HuH-7.5 (cell line): ENCODE measurements at regions not wholly inside any gene's neighbourhood (a gene's known extent, or its start where the extent isn't known, plus 50 kb on each side); places are given as distances from the start of the nearest gene placed in this dataset.

Source experiments
- DNase-seq: peaks from one replicate; pipeline ENCODE4 v3.0.0; 2011; ENCODE audit warnings: low spot score

DNA sequence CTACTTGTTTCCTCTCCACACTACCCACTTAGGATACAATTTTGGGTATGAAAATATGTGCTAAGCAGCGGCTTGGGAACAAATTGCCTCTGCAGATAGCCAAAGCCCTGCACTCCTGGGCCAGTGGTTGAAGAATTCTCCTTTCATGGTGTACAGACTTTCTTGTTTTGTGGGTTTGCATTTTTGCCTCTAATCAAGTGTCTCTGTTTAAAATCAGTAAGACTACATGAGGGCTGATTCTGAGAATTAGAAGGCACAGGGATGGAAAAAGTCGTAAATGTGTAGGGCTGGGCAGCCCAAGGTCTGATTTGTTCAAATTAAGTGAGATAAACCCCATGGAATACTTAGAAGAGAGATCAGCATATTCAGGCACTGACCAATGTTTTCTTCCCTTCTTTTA is 103.7 kb upstream of the CD180 start:
- no peak for DNase-seq

DNA sequence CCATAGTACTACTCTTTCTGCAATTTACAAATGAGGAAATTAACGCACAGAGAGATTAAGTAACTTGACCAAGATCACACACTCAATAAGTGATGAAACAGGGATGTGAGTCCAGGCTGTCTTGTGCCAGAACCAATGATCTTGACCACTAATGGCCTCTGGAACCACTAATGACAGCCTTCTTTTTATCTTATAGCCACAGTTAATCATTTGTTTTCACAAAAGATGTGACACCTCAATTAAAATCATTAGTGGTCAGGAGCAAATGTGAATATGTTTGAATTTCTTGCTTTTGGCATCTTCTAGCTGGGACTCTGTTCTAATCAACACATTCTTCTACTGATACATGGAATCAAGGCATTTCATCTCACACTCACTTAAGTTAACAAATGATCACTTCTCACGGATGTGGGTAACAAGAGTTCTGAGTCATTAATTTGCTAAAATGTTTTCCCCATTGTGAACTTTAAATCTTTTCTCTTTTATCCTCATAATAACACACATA is 102.7 kb upstream of the CD180 start:
- no peak for DNase-seq

DNA sequence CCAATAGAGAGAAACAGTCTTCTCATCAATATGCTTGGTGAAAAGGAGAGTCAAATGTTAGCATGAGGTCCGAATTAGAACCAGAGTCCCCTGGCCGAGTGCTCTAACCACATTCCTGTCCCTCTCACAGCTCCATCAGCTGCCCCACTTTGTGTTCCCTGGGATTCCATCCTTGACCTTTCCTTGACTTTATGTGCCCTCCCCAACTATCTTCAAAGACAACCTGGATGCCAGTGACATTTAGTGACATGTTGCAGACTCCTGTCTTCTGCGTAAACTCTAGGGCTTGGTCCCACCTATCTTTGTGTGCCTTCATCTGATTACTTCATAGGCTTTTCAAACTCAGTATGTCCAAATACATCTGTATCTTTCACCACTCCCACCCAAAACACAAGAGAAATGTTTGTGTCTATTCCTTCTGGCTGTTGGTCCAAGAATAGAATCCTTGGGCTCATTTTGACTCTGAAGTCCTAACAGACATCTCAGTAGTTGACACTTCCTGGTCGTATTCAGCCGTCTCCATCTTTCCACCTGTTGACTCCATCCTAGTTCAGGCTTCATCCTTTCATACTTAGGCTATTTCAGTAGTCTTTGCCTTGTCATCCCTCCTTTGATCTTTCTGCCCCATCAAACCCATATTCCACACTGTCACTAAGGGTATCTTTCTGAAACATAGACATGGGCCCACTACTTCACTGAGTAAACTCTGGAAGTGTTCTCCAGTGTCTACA is 101.4 kb upstream of the CD180 start:
- no peak for DNase-seq

DNA sequence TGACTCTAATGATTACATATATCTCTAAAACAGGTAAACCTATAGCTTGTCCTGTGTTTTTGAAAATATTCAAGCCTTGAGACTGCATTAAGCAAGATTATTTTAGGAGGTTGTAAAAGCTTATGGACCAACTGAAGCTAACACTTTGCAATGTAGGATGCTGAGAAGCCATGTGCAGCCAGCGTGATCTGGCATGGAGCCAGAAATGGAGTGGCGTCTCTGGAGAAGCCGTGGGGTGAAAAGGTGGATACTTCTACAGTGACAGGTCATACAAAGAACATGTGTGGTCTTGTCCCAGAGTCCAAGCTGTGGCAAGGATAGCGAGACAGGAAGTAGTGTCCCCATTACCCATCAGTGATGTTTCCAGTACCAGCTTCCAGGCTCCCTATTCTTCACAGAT is 100.8 kb upstream of the CD180 start:
- no peak for DNase-seq

DNA sequence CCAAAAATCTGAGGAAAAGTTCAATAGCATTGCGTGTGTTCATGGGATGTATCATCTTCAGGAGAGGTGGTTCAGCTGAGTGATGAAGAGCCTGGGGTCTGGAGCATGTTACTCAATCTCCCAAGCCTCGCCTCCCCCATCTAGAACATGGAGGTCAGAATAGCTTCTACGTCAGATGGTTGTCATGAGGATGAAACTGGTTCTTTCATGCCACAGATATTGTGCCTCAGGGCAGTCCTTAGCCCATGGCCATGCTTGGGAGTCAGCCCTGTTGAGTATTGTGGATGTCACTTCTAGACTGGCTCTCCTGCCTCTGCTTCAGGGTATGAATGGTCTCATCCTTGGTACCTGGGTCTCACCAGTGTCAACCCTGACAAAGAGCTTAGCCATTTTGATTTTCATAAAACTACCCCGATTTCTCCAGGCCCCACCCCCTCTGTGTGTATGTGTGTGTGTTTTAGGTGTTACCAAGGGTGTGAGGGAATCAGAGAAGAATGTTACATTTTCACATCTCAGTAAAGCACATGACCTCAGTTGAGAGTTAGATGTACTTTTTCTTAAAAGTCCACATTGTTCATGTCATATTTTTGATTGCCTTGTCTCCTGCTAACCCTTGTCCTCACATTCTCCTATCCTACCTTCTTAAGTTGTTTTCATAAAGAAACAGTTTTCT is 97.8 kb upstream of the CD180 start:
- no peak for DNase-seq

DNA sequence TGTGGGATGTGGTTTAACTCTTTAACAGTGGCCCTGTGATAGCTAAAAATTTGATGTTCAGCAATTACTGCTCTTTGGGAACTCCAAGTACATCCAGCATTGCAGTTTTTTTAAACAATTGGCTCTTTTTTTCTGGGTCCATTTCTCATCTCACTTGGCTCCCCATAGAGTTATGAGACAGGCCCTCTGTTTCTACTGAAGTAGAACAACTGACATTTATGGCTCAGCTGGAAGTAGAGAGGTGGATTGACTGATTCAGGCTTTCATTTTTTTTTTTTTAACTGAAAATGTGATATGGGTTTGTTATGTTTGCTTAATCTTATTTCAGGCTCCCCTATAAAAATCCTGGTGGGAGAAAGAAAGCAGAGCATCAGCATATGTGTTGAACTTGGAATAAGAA is 96.6 kb upstream of the CD180 start:
- no peak for DNase-seq

DNA sequence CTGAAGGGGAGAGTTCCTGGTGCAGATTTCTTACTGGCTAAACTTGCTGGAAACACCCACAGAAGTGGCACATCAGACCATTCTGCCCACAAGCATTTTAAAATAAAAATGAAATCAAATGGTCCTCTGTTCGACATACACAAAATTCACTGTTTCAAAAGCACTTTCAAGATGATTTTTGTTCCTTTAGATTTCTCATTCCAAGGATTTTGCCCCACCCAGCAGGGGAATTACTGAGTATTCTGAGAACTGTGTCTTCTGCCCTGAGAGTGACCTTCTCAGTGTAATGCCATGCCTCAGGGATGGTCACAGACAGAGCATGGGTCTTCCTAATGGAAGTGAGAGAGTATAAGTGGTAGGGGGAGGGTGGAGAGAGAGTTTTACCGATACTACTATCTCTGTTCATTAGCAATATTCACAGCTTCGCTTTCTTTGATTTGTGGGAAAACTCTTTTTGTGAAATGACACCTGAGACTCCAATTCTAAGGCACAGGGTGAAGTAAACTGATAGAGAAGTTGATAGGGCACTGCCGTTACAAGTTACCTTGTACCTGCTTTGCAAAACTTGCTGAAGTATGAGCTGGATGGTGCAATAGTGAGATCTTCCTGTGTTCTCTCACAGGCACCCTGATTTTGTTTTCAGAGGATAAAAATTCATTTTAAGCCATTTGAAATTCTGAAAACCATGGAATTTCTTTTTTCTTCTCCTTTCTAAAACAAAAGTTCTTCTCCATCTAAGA is 95.8 kb upstream of the CD180 start:
- DNase-seq, result no peak

DNA sequence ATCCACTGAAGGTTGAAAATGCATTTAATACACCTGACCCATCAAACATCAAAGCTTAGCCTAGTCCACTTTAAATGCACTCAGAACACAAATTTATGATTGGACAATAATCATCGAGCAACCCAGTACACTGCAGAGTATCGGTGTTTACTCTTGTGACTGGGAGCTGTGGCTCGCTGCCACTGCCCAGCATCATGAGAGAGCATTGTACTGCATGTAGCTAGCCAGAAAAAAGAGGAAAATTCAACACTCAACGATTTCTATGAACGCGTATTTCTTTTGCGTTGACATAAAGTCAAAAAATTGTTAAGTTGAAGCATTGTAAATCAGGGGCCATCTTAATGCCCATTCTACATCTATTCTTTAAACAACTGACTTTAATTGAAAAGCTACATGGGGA is 95.1 kb upstream of the CD180 start:
- no peak for DNase-seq

DNA sequence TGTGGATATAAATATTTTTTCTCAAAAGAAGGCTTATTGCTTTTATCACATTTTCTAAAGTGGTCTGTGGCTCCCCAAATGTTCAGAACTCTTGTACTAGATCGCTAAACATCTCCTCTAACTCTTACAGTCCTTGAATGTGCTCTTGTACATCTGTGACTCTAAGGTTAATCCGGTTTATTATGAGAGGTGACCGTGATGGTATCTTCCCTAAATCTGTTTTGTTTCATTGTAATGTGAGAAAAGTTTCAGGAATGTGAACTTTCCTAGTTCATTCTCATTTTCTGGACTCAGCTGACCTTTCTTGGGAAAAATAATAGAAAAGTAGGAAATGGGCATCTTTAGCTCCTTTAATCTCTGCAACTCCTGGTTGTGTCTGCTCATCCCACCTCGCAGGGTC is 94.5 kb upstream of the CD180 start:
- DNase-seq, result no peak

DNA sequence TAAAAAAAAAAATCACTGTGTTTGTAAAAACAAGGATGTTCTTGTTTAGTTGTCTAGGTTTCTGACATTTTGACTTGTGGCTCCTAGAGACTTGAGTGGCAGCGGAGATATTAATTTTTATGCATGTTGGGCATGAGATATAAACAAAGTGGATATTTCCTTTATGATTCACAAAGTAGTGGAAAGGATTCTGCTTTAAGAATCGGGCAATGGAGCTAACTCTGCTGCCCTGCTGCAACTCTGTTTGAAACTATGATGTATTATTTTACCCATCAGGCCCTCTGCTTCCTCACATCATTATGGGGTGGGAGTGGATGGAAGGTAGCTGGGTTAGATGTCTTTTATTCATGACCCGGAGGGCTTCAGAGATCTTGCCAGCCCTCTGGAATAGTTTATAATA is 94.1 kb upstream of the CD180 start:
- DNase-seq, result no peak

DNA sequence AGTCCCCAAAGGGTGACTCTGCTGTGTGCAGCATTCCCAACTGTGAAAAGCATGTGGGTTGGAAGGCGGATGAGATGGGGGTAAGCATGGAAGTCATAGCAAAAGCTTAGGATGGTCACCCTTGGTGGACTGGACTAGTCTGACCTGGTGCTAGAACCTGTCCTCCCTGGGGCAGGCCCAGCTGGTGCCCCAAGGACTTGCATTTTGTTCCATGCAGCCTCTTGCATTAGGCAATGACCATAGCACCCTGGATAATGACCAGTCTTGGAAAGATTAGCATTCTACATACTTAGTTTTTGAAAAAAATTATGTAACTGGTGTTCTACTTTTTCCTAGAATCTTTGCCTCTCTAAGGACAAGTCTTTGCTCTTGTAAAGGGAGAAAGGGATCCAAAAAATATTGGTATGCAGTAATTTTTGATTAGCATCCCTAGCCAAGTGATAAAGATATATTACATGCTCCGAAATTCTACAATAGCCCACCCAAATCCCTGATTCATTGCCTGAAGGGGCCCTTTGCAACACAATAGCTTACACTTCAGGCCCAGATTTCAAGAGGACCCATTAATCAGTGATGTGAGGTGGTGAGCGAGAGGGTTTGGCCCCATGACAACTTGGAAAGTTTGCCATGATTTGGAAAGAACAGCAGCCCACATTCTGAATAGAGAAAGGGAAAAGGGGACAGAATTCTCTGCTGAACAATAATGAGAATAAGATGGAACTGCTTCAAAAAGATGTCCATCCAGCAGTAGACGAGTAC is 93.3 kb upstream of the CD180 start:
- DNase-seq, result no peak

DNA sequence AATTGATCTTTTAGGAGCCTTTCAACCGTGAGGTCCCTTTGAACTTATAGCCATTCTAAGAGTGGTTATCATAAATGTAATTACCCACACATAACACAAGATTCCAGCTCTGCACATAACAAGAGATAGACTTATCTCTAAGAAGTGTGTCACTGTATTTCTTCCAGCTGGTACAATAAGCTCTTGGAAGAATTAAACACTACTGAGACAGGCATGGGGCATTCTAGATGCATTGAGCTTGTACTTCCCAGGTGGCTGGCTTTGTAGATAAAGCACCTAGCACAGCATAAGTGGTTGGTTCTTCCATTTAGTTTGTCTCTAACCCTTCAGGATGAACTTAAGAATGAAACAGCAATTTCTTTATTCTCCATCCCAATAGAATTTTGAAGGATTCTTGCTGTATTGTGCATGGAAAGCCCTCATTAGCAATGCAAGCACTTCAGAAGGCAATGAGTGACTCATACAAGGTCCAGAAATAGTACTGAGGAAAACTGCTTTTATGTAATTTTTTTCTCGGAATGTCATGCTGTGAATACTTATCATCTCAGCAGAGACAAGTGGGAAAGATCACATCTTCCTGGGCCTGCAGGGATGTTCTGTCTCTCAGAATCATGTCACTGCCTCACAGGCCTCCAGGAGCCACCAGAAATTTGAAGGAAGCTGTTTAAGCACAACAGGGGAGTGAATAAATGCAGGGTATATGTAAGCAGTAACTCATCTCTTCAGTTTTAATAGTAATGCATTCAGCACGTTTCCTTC is 91.1 kb upstream of the CD180 start:
- DNase-seq, result no peak

DNA sequence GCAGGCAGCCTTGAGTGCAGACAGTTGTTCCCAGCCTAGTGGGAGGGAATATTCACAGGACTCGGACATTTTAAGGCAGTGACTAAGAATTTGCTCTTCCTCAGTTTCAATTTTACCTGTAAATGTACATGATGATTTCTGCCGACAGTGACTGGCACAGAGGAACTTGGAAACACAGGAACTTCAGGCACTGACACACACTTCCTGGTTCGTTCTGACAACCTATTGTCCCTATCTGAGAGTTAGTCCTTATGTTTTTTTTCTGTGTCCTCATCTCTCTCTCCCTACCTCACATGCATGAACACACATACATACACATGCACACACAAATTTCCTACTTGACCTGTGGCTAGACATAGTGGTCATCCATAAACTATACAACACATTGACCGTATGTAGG is 89.4 kb upstream of the CD180 start:
- DNase-seq, result no peak

DNA sequence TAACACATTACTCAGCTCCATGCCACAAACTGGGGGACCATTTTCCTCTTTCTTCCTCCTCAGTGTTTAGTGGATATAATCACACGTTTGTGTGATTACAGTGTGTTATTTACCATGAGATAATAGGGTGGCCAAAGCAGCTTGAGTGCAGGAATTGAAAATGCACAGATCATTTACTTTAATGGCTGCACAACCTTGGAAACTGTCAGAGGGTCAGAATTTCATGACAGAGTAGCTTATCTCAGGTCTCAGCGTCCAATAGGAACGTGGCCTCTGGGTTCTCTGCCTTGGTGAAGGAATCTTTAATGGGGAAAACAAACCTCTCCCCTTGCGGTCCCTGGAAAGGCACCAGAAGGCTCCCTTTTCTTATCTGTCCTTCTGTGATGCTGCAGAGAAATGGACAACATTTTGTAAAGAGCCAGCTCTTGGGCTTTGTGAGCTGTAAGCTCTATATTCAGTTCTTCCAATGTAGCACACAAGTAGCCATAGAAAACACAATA is 87.4 kb upstream of the CD180 start:
- no peak for DNase-seq

DNA sequence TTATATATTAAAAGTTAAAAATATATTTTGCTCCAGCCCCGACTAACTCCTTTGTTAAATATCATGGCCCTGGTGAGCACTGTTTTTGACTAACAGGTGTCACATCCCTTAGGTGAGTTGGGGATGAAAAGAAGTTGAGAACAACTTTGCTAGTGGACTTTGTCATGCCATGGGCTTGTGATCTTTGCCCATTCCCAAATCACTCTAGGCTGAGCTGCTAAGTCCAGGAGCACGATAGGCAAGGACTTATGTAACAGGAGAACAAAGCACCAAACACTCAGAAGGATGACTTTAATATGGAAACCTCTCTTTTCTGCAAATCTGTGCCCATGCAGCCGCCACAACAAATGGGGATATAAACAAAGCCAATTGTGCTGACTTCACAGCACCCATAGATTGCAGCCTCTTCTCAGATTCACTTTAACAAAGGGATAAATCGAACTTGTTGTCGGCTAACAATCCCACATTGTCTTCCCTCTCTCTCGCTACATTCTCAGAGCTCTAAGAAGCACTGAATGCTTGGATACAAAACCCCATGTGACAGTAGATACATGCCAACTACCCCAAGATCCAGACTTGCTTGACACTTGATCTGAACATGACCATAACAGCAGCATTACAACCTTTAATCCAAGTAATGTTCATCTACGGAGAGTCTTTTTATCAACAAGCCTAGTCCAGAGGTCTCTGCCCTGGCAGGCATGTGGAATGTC is 86.8 kb upstream of the CD180 start:
- DNase-seq, result no peak

DNA sequence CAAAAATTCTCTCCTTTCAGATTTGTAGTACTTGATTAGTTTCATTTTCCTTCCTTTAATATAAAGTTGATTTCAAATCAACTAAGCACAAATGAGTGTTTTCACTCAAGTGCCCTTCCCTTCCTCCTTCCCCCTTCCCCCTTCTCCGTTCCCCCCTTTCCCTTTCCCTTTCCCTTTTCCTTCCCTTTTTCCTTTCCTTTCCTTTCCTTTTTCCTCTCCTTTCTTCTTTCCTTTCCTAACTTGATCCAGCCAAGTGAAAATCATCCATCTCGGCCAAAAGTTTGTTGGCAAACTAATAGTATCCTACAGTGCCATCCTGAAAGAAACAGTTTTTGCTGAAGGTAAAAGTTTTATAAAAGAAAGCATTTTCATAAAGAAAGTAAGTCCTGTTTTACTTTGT is 85.3 kb upstream of the CD180 start:
- no peak for DNase-seq

DNA sequence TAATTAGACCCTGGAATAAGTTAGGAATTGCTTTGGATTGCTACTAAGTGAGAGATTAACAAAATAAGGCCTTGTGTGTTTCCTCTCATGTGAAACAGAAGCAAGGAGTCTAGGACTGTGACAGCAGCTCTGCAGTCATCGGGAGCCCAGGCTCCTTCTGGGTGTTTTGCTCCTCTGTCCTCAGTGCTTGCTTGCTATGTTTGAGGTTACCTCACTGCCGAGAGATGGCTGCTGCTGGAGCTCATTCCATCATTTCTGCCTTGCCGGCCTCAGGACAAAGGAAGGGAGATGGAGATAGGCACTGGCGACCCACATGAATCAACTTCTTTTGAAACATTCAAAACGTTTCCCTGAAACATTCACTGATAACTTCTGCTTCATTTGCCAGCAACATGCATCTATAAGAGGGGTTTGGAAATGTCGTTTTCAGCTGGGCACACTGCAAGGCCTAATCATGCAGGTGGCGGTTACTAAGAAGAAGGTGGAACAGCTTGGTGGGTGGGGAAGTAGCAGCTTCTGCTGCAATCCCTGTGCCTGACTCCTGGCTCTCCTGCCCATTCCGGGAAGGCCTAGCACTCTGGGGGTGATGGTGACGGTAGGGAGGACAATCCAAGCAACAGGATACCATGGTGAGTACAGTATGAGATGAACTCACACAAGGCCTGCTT is 77.2 kb upstream of the CD180 start:
- DNase-seq, result no peak

DNA sequence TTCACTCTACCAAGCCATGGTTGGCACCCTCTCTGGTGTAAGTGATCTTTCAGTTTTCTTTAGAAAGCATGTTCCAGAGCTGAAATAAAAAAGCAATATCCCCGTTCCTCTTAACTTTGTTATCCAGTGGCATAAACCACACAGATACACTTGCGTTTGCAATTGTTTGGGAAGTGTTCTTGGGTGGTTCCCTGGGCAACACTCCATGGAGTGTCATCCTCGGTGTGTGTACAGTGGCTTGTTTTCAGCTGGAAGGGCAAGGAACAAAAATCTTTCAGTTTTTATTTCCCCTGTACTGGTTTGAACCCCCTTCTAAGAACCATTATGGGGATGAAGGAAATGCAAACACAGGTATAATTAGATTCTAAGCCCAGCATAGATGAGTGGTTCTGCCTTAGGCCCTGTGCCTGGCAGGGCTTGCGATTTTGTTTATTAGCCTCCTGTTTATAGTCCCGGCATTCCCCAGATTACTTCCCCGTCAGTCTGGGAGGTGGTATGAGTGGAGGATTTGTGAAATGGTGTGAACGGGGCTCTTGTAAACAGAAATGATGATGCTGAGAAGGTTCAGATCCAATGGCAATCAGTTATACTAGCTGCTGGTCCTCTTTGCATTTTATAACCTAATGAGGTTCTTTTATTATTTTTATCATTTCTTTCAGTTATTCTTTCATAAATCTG is 76.0 kb upstream of the CD180 start:
- DNase-seq, result no peak

DNA sequence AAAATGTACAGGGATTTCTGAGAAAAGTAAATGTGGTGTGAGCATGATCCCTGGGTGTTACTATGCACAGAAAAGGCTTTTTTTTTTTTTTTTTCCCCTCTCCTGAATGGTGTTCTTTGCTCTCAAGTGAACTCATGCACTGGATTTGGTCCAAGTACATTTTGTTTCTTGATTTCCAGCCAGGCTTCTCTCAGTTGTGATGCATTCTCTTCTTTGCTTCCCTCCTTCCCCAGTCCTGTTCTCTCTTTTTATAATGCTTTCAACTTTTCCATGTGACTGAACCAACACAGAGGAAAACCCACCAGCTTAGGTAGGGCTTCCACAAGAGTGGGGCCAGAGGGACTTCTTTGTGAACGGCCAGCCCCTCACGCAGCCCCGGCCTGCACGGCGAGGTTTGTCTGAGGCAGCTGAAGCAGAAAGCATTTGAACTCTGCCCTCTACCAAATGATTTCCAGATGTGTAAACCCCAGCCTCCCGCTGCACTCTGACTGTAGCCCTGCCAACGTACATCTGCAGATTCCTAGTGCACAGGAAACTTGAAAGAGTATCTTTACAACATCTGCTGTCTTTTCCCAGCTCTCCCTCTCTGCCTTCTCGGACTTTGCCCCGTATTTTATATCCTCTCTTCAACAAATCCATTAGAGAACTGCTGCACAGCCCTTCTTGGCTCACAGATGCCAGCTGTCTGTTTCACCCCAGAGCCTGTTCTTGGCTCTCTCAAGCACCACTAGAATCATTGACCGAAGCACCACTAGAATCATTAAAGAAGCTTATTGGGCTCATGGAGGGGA is 71.8 kb upstream of the CD180 start:
- DNase-seq, result no peak
